ENCODE measurements at regions not wholly inside any gene's neighbourhood (a gene's known extent, or its start where the extent isn't known, plus 50 kb on each side); places are given as distances from the start of the nearest gene placed in this dataset.

- H3K4me3 ChIP-seq (ENCODE audit: low read depth, low read length) = no peak overlapping the region
- peaks cover 14% of the 10 kb centered on the region for H3K4me1 ChIP-seq (ENCODE audit: control insufficient read depth, insufficient read depth, low read length)
- H3K36me3 ChIP-seq (ENCODE audit: control insufficient read depth, insufficient read depth, low read length) = no peaks in the 10 kb centered on the region
- no peaks in the 10 kb centered on the region for H3K27me3 ChIP-seq (ENCODE audit: control insufficient read depth, insufficient read depth, low read length)
- no peak for DNase-seq (ENCODE audit: low read depth in 4 of 6, low spot score in 6 of 6)
- H3K27ac ChIP-seq (ENCODE audit: low read depth, low read length) = no peak overlapping the region
- no peaks in the 10 kb centered on the region for H3K9me3 ChIP-seq (ENCODE audit: control insufficient read depth, insufficient read depth, low read length)
- WGBS (ENCODE audit: insufficient coverage) = no CpG with 5 or more reads among the region's 3 CpGs
Measured at GRCh38 chr16:51752438-51752995, 601.4 kb upstream of the SALL1 start.

DNA sequence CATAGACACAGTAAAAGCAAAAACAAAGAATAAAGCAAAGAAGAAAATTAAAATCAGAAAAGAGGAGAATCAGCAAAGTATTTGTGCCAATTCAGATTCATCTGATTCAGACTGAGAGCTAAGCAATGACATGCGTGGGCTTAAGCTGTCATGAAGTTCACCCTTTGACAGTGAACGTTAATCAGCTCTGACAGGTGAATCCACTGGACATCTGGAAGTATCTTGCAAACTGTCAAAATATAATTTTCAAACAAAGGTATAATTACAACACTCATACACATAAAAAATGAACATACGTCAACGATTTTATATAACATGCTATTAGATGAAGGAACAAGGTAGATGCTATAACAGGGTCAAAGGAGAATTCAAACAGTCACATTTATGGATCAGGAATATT, 596.3 kb upstream of the SALL1 start:
- Histone ChIP-seq H3K4me3 (ENCODE audit: low read depth, low read length) (no peak overlapping the region), H3K36me3 (ENCODE audit: control insufficient read depth, insufficient read depth, low read length) (no peaks in the 10 kb centered on the region), H3K27ac (ENCODE audit: low read depth, low read length) (no peak overlapping the region), H3K27me3 (ENCODE audit: control insufficient read depth, insufficient read depth, low read length) (no peaks in the 10 kb centered on the region), H3K9me3 (ENCODE audit: control insufficient read depth, insufficient read depth, low read length) (no peaks in the 10 kb centered on the region), H3K4me1 (ENCODE audit: control insufficient read depth, insufficient read depth, low read length) (no peaks in the 10 kb centered on the region)
- 100% methylated on average over 1 of the region's 4 CpGs for WGBS (ENCODE audit: insufficient coverage)
- no peak for DNase-seq (ENCODE audit: low read depth in 4 of 6, low spot score in 6 of 6)

DNA sequence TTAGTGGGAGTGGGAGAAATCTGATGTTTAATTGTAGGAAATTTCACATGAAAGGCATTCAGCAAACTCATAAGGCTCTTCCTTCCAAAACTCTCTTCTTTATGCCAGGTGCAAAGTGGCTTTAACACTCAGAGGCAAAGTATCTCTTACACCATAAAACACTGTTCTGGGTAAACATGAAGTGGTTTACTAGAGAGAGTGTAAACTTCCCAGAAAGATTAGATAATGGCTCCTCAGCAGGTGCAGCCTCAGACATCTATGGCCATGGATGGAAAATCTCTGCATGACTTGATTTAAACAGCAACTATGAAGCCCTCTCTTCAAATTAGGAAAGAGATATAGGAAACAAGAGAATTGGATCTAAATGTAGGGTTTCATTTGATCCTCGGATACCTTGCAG, 583.1 kb upstream of the SALL1 start:
- Histone ChIP-seq H3K27ac (ENCODE audit: low read depth, low read length) (no peak overlapping the region), H3K36me3 (ENCODE audit: control insufficient read depth, insufficient read depth, low read length) (no peaks in the 10 kb centered on the region), H3K4me1 (ENCODE audit: control insufficient read depth, insufficient read depth, low read length) (no peaks in the 10 kb centered on the region), H3K27me3 (ENCODE audit: control insufficient read depth, insufficient read depth, low read length) (no peaks in the 10 kb centered on the region), H3K9me3 (ENCODE audit: control insufficient read depth, insufficient read depth, low read length) (no peaks in the 10 kb centered on the region), H3K4me3 (ENCODE audit: low read depth, low read length) (no peak overlapping the region)
- no CpG with 5 or more reads among the region's 1 CpG for WGBS (ENCODE audit: insufficient coverage)
- peak in 1 of 6 donors; percentile 47 for DNase-seq (ENCODE audit: low read depth in 4 of 6, low spot score in 6 of 6)

DNA sequence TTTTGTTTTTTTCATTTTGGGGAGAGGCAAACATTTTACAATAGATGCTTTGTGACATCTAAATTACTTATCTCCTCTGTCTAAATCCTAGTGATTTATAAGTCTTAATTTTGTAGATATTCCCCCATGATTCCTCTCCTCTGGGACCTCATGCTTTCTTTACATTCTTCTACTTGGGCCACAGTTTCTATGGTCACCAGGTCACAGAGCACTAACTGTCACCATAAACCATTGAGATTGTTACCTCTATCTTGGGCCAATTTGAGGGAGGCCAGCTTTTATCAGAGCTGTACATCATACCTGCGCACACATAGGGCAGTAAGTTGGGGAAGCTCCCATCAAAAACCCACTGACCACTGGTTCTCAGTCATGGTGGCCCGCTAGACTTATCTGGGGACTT, 582.1 kb upstream of the SALL1 start:
- Histone ChIP-seq H3K4me1 (ENCODE audit: control insufficient read depth, insufficient read depth, low read length) (no peaks in the 10 kb centered on the region), H3K4me3 (ENCODE audit: low read depth, low read length) (no peak overlapping the region), H3K27ac (ENCODE audit: low read depth, low read length) (no peak overlapping the region), H3K27me3 (ENCODE audit: control insufficient read depth, insufficient read depth, low read length) (no peaks in the 10 kb centered on the region), H3K9me3 (ENCODE audit: control insufficient read depth, insufficient read depth, low read length) (no peaks in the 10 kb centered on the region), H3K36me3 (ENCODE audit: control insufficient read depth, insufficient read depth, low read length) (no peaks in the 10 kb centered on the region)
- DNase-seq (ENCODE audit: low read depth in 4 of 6, low spot score in 6 of 6) = no peak
- 100% methylated on average over 1 of the region's 2 CpGs for WGBS (ENCODE audit: insufficient coverage)

DNA sequence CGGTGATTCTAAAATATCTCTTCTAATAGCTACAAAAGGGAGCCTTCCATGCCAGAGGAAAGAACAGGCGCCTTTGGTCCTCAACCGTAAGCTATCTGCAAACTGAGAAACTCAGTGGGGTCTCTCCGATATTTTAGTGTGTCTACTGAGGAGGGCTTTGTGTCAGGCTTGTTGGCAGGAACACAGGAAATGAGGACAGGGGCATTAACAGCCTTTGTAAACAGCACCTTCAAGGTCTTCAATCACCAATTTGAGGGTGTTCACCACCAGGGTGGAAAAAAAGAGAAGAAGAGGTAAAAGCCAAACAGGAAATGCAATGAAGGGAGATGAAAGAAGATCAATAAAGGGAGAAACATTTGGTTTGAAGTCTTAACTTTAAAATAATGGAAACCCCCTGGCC, 580.1 kb upstream of the SALL1 start:
- no peak overlapping the region for H3K4me3 ChIP-seq (ENCODE audit: low read depth, low read length)
- H3K27me3 ChIP-seq (ENCODE audit: control insufficient read depth, insufficient read depth, low read length) = no peaks in the 10 kb centered on the region
- no peaks in the 10 kb centered on the region for H3K4me1 ChIP-seq (ENCODE audit: control insufficient read depth, insufficient read depth, low read length)
- no peak overlapping the region for H3K27ac ChIP-seq (ENCODE audit: low read depth, low read length)
- WGBS (ENCODE audit: insufficient coverage) = no CpG with 5 or more reads among the region's 4 CpGs
- peaks cover 4% of the 10 kb centered on the region for H3K9me3 ChIP-seq (ENCODE audit: control insufficient read depth, insufficient read depth, low read length)
- DNase-seq (ENCODE audit: low read depth in 4 of 6, low spot score in 6 of 6) = no peak
- H3K36me3 ChIP-seq (ENCODE audit: control insufficient read depth, insufficient read depth, low read length) = no peaks in the 10 kb centered on the region

- 43% methylated on average over 4 of the region's 8 CpGs for WGBS (ENCODE audit: insufficient coverage)
- Histone ChIP-seq H3K27me3 (ENCODE audit: control insufficient read depth, insufficient read depth, low read length) (no peaks in the 10 kb centered on the region), H3K36me3 (ENCODE audit: control insufficient read depth, insufficient read depth, low read length) (no peaks in the 10 kb centered on the region), H3K4me3 (ENCODE audit: low read depth, low read length) (no peak overlapping the region), H3K27ac (ENCODE audit: low read depth, low read length) (no peak overlapping the region), H3K4me1 (ENCODE audit: control insufficient read depth, insufficient read depth, low read length) (no peaks in the 10 kb centered on the region), H3K9me3 (ENCODE audit: control insufficient read depth, insufficient read depth, low read length) (peaks cover 4% of the 10 kb centered on the region)
- DNase-seq (ENCODE audit: low read depth in 4 of 6, low spot score in 6 of 6) = no peak
Measured at GRCh38 chr16:51723036-51723724, 572.1 kb upstream of the SALL1 start.

DNA sequence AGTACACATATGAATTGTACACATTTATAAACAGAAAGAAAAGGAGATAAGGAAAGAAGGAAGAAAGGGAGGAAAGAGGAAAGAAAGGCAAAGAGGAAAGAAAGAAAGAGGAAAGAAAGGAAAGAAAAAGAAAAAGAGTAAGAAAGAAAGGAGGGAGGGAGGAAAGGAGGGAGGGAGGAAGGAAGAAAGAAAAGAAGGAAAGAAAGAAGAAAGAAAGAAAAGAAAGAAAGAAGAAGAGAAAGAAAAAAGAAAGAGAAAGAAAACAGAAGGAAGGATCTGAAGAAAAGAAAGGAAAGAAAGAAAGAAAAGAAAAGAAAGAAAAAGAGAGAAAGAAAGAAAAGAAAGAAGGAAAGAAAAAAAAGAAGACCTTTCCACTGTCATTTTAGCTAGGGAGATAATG, 571.4 kb upstream of the SALL1 start:
- Histone ChIP-seq H3K9me3 (ENCODE audit: control insufficient read depth, insufficient read depth, low read length) (peaks cover 4% of the 10 kb centered on the region), H3K4me1 (ENCODE audit: control insufficient read depth, insufficient read depth, low read length) (no peaks in the 10 kb centered on the region), H3K4me3 (ENCODE audit: low read depth, low read length) (no peak overlapping the region), H3K27me3 (ENCODE audit: control insufficient read depth, insufficient read depth, low read length) (no peaks in the 10 kb centered on the region), H3K36me3 (ENCODE audit: control insufficient read depth, insufficient read depth, low read length) (no peaks in the 10 kb centered on the region), H3K27ac (ENCODE audit: low read depth, low read length) (no peak overlapping the region)
- no peak for DNase-seq (ENCODE audit: low read depth in 4 of 6, low spot score in 6 of 6)

DNA sequence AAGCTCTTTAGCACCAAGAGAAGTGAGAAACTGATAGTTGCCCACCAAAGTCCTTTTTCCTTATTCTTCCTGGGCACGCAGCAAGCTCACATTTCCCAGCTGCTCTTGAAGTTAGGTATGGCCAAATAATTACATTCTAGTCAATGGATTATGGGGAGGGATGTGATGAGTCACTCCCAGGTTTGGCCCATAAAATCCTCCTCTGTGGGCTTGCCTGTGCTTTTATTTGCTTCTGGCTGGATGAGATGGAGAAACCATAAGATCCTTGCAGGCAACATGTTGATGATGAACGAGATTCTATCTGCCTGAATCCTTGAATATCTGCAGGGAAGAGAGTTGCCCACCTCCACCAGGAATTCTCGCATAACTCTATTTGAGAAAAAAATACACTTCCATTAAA, 568.3 kb upstream of the SALL1 start:
- WGBS (ENCODE audit: insufficient coverage) = 80% methylated on average over 1 of the region's 3 CpGs
- Histone ChIP-seq H3K36me3 (ENCODE audit: control insufficient read depth, insufficient read depth, low read length) (no peaks in the 10 kb centered on the region), H3K4me3 (ENCODE audit: low read depth, low read length) (no peak overlapping the region), H3K27me3 (ENCODE audit: control insufficient read depth, insufficient read depth, low read length) (no peaks in the 10 kb centered on the region), H3K27ac (ENCODE audit: low read depth, low read length) (no peak overlapping the region), H3K4me1 (ENCODE audit: control insufficient read depth, insufficient read depth, low read length) (no peaks in the 10 kb centered on the region), H3K9me3 (ENCODE audit: control insufficient read depth, insufficient read depth, low read length) (no peaks in the 10 kb centered on the region)
- DNase-seq (ENCODE audit: low read depth in 4 of 6, low spot score in 6 of 6) = no peak

- 80% methylated on average over 1 of the region's 1 CpG for WGBS (ENCODE audit: insufficient coverage)
- no peak for DNase-seq (ENCODE audit: low read depth in 4 of 6, low spot score in 6 of 6)
- H3K27me3 ChIP-seq (ENCODE audit: control insufficient read depth, insufficient read depth, low read length) = no peaks in the 10 kb centered on the region
- no peaks in the 10 kb centered on the region for H3K4me1 ChIP-seq (ENCODE audit: control insufficient read depth, insufficient read depth, low read length)
- no peak overlapping the region for H3K27ac ChIP-seq (ENCODE audit: low read depth, low read length)
- H3K36me3 ChIP-seq (ENCODE audit: control insufficient read depth, insufficient read depth, low read length) = no peaks in the 10 kb centered on the region
- no peaks in the 10 kb centered on the region for H3K9me3 ChIP-seq (ENCODE audit: control insufficient read depth, insufficient read depth, low read length)
- H3K4me3 ChIP-seq (ENCODE audit: low read depth, low read length) = no peak overlapping the region
Measured at GRCh38 chr16:51716195-51716594, 565.1 kb upstream of the SALL1 start.

GRCh38 chr16:51713502-51713901, 562.4 kb upstream of the SALL1 start:
- no peak overlapping the region for H3K4me3 ChIP-seq (ENCODE audit: low read depth, low read length)
- H3K27ac ChIP-seq (ENCODE audit: low read depth, low read length) = no peak overlapping the region
- H3K36me3 ChIP-seq (ENCODE audit: control insufficient read depth, insufficient read depth, low read length) = no peaks in the 10 kb centered on the region
- DNase-seq (ENCODE audit: low read depth in 4 of 6, low spot score in 6 of 6) = no peak
- H3K27me3 ChIP-seq (ENCODE audit: control insufficient read depth, insufficient read depth, low read length) = no peaks in the 10 kb centered on the region
- H3K4me1 ChIP-seq (ENCODE audit: control insufficient read depth, insufficient read depth, low read length) = no peaks in the 10 kb centered on the region
- no peaks in the 10 kb centered on the region for H3K9me3 ChIP-seq (ENCODE audit: control insufficient read depth, insufficient read depth, low read length)
- 94% methylated on average over 2 of the region's 2 CpGs for WGBS (ENCODE audit: insufficient coverage)
